Mucosa of descending colon (tissue), 3 donors: ENCODE measurements at regions not wholly inside any gene's neighbourhood (a gene's known extent, or its start where the extent isn't known, plus 50 kb on each side); places are given as distances from the start of the nearest gene placed in this dataset.
"Not testable (repeated sequence)": the region's sequence is repeated elsewhere in the genome, so short reads cannot be mapped to it uniquely, and the experiment has no call there.

Source experiments
- ATAC-seq: fragments of 200-7000 bp; cut with Tn5 transposase; one replicate; pipeline ENCODE4 v1.9.1; 2020; ENCODE audit warnings: mild to moderate bottlenecking, moderate library complexity
- DNase-seq, 3 donors: peaks; one replicate each; pipeline ENCODE4 v3.0.0-alpha.2; 2020
- H3K36me3 ChIP-seq: fragments of 200-600 bp; one replicate; pipeline ENCODE4 v1.8.0; 2021; ENCODE audit warnings: low read depth, mild to moderate bottlenecking
- H3K4me1 ChIP-seq: fragments of 200-600 bp; one replicate; pipeline ENCODE4 v1.8.0; 2021; ENCODE audit warnings: low read depth, mild to moderate bottlenecking
- H3K4me3 ChIP-seq: fragments of 200-600 bp; one replicate; pipeline ENCODE4 v1.8.0; 2021; ENCODE audit warnings: mild to moderate bottlenecking
- H3K9me3 ChIP-seq: fragments of 200-600 bp; one replicate; pipeline ENCODE4 v1.8.0; 2021; ENCODE audit warnings: mild to moderate bottlenecking
- CTCF ChIP-seq: fragments of 200-600 bp; IDR thresholded peaks from one replicate; pipeline ENCODE4 v1.8.0; 2022; ENCODE audit warnings: antibody characterized with exemption, mild to moderate bottlenecking
- intact Hi-C, 2 donors: fragments of 100-400 bp; cut with DNase I in 1 of 2; cut with micrococcal nuclease in 1 of 2; formaldehyde crosslinking; loops; one replicate each; pipeline versions ENCODE4 v1.11.0 to v1.11.1; 2022; cut with DNase I, micrococcal nuclease
- donor health status: DM: no; HTN: no; CAD: no; lungs with moderate emphysema.
- donor health status: DM: no; HTN: no; CAD: no.
- donor health status: DM: no; HTN: yes; CAD: no.

GRCh38 chr6:170091000-170091638, 199.8 kb downstream of the DLL1 start:
- Histone ChIP-seq H3K4me1 (no peaks in the 10 kb centered on the region), H3K4me3 (no peak overlapping the region), H3K36me3 (no peaks in the 10 kb centered on the region), H3K9me3 (no peaks in the 10 kb centered on the region)
- DNase-seq: no peak
- ATAC-seq: no peak
- no peak for TF ChIP-seq CTCF
- intact Hi-C loops: no loop called here

GRCh38 chr6:170090561-170090960, 200.3 kb downstream of the DLL1 start:
- Histone ChIP-seq H3K4me3 (no peak overlapping the region), H3K36me3 (no peaks in the 10 kb centered on the region), H3K4me1 (no peaks in the 10 kb centered on the region), H3K9me3 (no peaks in the 10 kb centered on the region)
- TF ChIP-seq CTCF: no peak
- no peak for DNase-seq
- ATAC-seq: no peak
- intact Hi-C loops: no loop called here

GRCh38 chr6:170089963-170090362, 200.9 kb downstream of the DLL1 start:
- Histone ChIP-seq H3K4me3 (no peak overlapping the region), H3K36me3 (no peaks in the 10 kb centered on the region), H3K4me1 (no peaks in the 10 kb centered on the region), H3K9me3 (no peaks in the 10 kb centered on the region)
- ATAC-seq (no peak), DNase-seq (peak in 1 of 3 donors; percentile 47)
- intact Hi-C loops: no loop called here
- TF ChIP-seq CTCF: no peak

GRCh38 chr6:170088582-170088955, 202.3 kb downstream of the DLL1 start:
- DNase-seq (peak in 1 of 3 donors; percentile 41), ATAC-seq (peak; percentile 44)
- Histone ChIP-seq H3K9me3 (no peaks in the 10 kb centered on the region), H3K4me1 (no peaks in the 10 kb centered on the region), H3K4me3 (no peak overlapping the region), H3K36me3 (no peaks in the 10 kb centered on the region)
- TF ChIP-seq CTCF: no peak
- intact Hi-C loops: no loop called here

GRCh38 chr6:170087941-170088581, 202.8 kb downstream of the DLL1 start:
- ATAC-seq: peak; percentile 77
- intact Hi-C loops: no loop called here
- Histone ChIP-seq H3K4me1 (no peaks in the 10 kb centered on the region), H3K4me3 (no peak overlapping the region), H3K9me3 (no peaks in the 10 kb centered on the region), H3K36me3 (no peaks in the 10 kb centered on the region)
- peak; percentile 44 to 80 (median 60) for DNase-seq
- TF ChIP-seq CTCF: no peak

- ATAC-seq, H3K4me1 ChIP-seq, H3K4me3 ChIP-seq, H3K9me3 ChIP-seq, intact Hi-C loops, H3K36me3 ChIP-seq: not testable (repeated sequence)
- peak in 1 of 3 donors; percentile 62 for DNase-seq
These were observed 203.5 kb downstream of the DLL1 start for GRCh38 chr6:170087421-170087780.
